Neural progenitor cell (in vitro differentiated cells): ENCODE measurements at regions not wholly inside any gene's neighbourhood (a gene's known extent, or its start where the extent isn't known, plus 50 kb on each side); places are given as distances from the start of the nearest gene placed in this dataset.

ENCODE experiments used
- DNase-seq: peaks from one replicate; pipeline ENCODE4 v3.0.0-alpha.2; 2016; ENCODE audit warnings: low spot score
- H2AFZ ChIP-seq: fragments of 200-600 bp; sonication (generic); replicated peaks from 2 replicates; pipeline ENCODE4 v1.6.1; 2016; ENCODE audit warnings: antibody characterized with exemption
- H3F3A ChIP-seq: fragments of 200-600 bp; sonication (generic); 2 replicates; pipeline ENCODE4 v1.6.1; 2016; ENCODE audit warnings: antibody characterized with exemption, low read depth
- H3K27ac ChIP-seq: fragments of 200-600 bp; sonication (generic); 2 replicates; pipeline ENCODE4 v1.5.1; 2016; ENCODE audit warnings: mild to moderate bottlenecking
- H3K27me3 ChIP-seq: fragments of 200-600 bp; sonication (generic); 2 replicates; pipeline ENCODE4 v1.6.1; 2016; ENCODE audit warnings: mild to moderate bottlenecking, moderate library complexity
- H3K36me3 ChIP-seq: fragments of 200-600 bp; sonication (generic); 2 replicates; pipeline ENCODE4 v1.5.1; 2016
- H3K4me1 ChIP-seq: fragments of 200-600 bp; sonication (generic); 2 replicates; pipeline ENCODE4 v1.6.1; 2016; ENCODE audit warnings: mixed run types
- H3K4me2 ChIP-seq: fragments of 200-600 bp; sonication (generic); 2 replicates; pipeline ENCODE4 v1.6.1; 2016
- H3K4me3 ChIP-seq: fragments of 200-600 bp; sonication (generic); 2 replicates; pipeline ENCODE4 v1.5.1; 2016
- H3K79me2 ChIP-seq: fragments of 200-600 bp; sonication (generic); 2 replicates; pipeline ENCODE4 v1.6.1; 2016; ENCODE audit warnings: low read depth
- H3K9ac ChIP-seq: fragments of 200-600 bp; sonication (generic); 2 replicates; pipeline ENCODE4 v1.6.1; 2016
- H3K9me3 ChIP-seq: fragments of 200-600 bp; sonication (generic); 2 replicates; pipeline ENCODE4 v1.5.1; 2016; ENCODE audit warnings: low read depth
- H4K20me1 ChIP-seq: fragments of 200-600 bp; sonication (generic); 2 replicates; pipeline ENCODE4 v1.6.1; 2016; ENCODE audit warnings: low read depth
- H3K27ac Mint-ChIP-seq: 3 replicates; pipeline ENCODE4 v1.8.0; 2021; ENCODE audit warnings: mixed read lengths
- H3K27me3 Mint-ChIP-seq: 2 replicates; pipeline ENCODE4 v1.8.0; 2022; ENCODE audit warnings: low read depth, mild to moderate bottlenecking, inconsistent platforms, moderate library complexity, mixed read lengths; ENCODE audit not compliant: insufficient read depth
- H3K36me3 Mint-ChIP-seq: 3 replicates; pipeline ENCODE4 v1.8.0; 2021; ENCODE audit warnings: mixed read lengths
- H3K4me1 Mint-ChIP-seq: 3 replicates; pipeline ENCODE4 v1.8.0; 2021; ENCODE audit warnings: mixed read lengths
- H3K4me3 Mint-ChIP-seq: 3 replicates; pipeline ENCODE4 v1.8.0; 2021; ENCODE audit warnings: mild to moderate bottlenecking, moderate library complexity, mixed read lengths
- H3K9me3 Mint-ChIP-seq: 3 replicates; pipeline ENCODE4 v1.8.0; 2020; ENCODE audit warnings: mixed read lengths
- EZH2 ChIP-seq: fragments of 200-600 bp; sonication (generic); IDR thresholded peaks from 2 replicates; pipeline ENCODE4 v1.6.1; 2017; ENCODE audit warnings: antibody characterized with exemption, mild to moderate bottlenecking, moderate library complexity
- EZH2phosphoT487 ChIP-seq: fragments of 200-600 bp; sonication (generic); IDR thresholded peaks from 2 replicates; pipeline ENCODE4 v1.6.1; 2017; ENCODE audit warnings: antibody characterized with exemption
- TF ChIP-seq, protein P1 (sequence below): fragments of 200-600 bp; sonication (generic); IDR thresholded peaks from 2 replicates; pipeline ENCODE4 v1.5.1; 2017; ENCODE audit warnings: antibody characterized with exemption, mild to moderate bottlenecking

DNA sequence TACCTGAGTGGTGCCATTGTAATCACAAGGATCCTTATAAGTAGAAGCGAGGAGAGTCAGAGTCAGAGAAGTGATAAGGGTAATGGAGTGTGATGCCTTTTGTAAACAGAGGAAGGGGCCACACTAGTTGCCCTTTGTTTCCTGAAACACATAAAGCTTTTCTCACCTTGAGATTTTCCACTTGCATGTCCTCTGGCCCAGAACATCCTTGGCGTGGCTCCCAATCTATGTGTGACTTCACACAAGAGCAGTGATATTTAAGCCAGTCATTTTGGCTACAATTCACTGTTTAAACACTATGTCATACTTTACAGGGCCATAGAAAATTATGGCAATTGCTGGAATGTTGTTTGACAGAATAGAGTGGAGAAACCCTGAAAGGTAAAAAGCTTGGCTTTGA, 121.2 kb upstream of the BTN3A2 start:
- Histone ChIP-seq H3K4me2 (no peak overlapping the region), H3K4me1 (peaks cover 7% of the 10 kb centered on the region), H3F3A (peaks cover 24% of the 10 kb centered on the region), H3K4me3 (no peak overlapping the region), H3K36me3 (no peaks in the 10 kb centered on the region), H4K20me1 (no peaks in the 10 kb centered on the region), H3K9me3 (no peaks in the 10 kb centered on the region), H3K79me2 (no peaks in the 10 kb centered on the region), H3K27me3 (no peaks in the 10 kb centered on the region), H3K9ac (no peak overlapping the region), H3K27ac (no peak overlapping the region), H2AFZ (no peak overlapping the region)
- peaks cover 2% of the 10 kb centered on the region for H3K27me3 Mint-ChIP-seq
- H3K27ac Mint-ChIP-seq: no peak overlapping the region
- TF ChIP-seq, protein P1, sequence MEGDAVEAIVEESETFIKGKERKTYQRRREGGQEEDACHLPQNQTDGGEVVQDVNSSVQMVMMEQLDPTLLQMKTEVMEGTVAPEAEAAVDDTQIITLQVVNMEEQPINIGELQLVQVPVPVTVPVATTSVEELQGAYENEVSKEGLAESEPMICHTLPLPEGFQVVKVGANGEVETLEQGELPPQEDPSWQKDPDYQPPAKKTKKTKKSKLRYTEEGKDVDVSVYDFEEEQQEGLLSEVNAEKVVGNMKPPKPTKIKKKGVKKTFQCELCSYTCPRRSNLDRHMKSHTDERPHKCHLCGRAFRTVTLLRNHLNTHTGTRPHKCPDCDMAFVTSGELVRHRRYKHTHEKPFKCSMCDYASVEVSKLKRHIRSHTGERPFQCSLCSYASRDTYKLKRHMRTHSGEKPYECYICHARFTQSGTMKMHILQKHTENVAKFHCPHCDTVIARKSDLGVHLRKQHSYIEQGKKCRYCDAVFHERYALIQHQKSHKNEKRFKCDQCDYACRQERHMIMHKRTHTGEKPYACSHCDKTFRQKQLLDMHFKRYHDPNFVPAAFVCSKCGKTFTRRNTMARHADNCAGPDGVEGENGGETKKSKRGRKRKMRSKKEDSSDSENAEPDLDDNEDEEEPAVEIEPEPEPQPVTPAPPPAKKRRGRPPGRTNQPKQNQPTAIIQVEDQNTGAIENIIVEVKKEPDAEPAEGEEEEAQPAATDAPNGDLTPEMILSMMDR: no peak
- no peak for TF ChIP-seq EZH2phosphoT487
- H3K4me1 Mint-ChIP-seq: peaks cover 7% of the 10 kb centered on the region
- no peak overlapping the region for H3K4me3 Mint-ChIP-seq
- DNase-seq: no peak
- peaks cover 2% of the 10 kb centered on the region for H3K36me3 Mint-ChIP-seq
- peaks cover 15% of the 10 kb centered on the region for H3K9me3 Mint-ChIP-seq

DNA sequence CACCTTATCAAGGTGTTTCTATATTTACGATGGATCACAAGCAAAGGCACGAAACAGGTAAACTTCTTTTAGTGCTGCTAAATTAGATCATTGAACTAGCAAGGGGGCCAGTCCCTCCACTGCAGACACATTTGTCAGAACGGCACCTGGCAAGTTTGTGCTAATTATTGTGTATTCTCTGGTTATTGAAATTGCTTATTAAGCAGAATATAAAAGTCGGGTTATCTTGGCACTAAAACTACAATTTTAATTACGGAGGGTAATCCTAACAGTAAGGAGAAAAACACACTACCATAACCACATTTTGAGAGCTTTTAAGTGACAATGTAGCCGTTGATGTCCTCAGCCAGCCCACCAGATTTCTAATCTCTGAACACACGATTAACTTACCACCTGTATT, 118.9 kb upstream of the BTN3A2 start:
- H3K27me3 ChIP-seq: no peaks in the 10 kb centered on the region
- peaks cover 12% of the 10 kb centered on the region for H3K9me3 Mint-ChIP-seq
- H3K27ac Mint-ChIP-seq: no peak overlapping the region
- peaks cover 10% of the 10 kb centered on the region for H3K4me1 ChIP-seq
- peaks cover 33% of the 10 kb centered on the region for H3F3A ChIP-seq
- peaks cover 2% of the 10 kb centered on the region for H3K36me3 Mint-ChIP-seq
- H3K4me1 Mint-ChIP-seq: peaks cover 13% of the 10 kb centered on the region
- H3K36me3 ChIP-seq: no peaks in the 10 kb centered on the region
- DNase-seq: no peak
- H3K27me3 Mint-ChIP-seq: peaks cover 5% of the 10 kb centered on the region
- H3K9me3 ChIP-seq: no peaks in the 10 kb centered on the region
- H4K20me1 ChIP-seq: no peaks in the 10 kb centered on the region
- no peak overlapping the region for H3K27ac ChIP-seq
- H3K4me2 ChIP-seq: no peak overlapping the region
- peaks cover 2% of the 10 kb centered on the region for H3K79me2 ChIP-seq
- H3K9ac ChIP-seq: no peak overlapping the region
- TF ChIP-seq EZH2 (no peak), EZH2phosphoT487 (no peak)
- TF ChIP-seq, protein P1: no peak
- H2AFZ ChIP-seq: no peak overlapping the region
- no peak overlapping the region for H3K4me3 Mint-ChIP-seq
- no peak overlapping the region for H3K4me3 ChIP-seq

DNA sequence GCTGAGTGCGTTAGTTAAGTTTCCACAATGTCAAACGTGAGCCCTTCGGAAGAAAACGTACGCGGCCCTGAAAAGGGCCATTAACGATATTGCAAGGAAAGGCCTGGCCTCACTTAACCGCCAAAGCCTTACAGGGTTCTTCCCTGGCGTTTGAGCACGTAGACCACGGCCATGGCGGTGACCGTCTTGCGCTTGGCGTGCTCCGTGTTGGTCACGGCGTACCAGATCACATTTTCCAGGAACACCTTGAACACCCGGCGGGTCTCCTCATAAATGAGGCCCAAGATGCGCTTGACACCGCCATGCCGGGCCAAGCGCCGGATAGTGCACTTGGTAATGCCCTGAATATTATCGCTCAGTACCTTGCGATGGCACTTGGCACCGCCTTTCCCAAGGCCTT, 118.4 kb upstream of the BTN3A2 start:
- H3K79me2 ChIP-seq: peaks cover 7% of the 10 kb centered on the region
- H3K27ac ChIP-seq: no peak overlapping the region
- peaks cover under 1% of the 10 kb centered on the region for H4K20me1 ChIP-seq
- no peak overlapping the region for H3K4me3 ChIP-seq
- H3K4me2 ChIP-seq: no peak overlapping the region
- Mint-ChIP-seq H3K27ac (no peak overlapping the region), H3K9me3 (peaks cover 9% of the 10 kb centered on the region), H3K27me3 (peaks cover 5% of the 10 kb centered on the region), H3K4me1 (peaks cover 13% of the 10 kb centered on the region), H3K4me3 (no peak overlapping the region), H3K36me3 (peaks cover 2% of the 10 kb centered on the region)
- no peak for DNase-seq
- no peak overlapping the region for H3K9ac ChIP-seq
- no peak for TF ChIP-seq EZH2phosphoT487
- no peak for TF ChIP-seq EZH2
- TF ChIP-seq, protein P1: no peak
- no peak overlapping the region for H2AFZ ChIP-seq
- peaks cover 35% of the 10 kb centered on the region for H3F3A ChIP-seq
- no peaks in the 10 kb centered on the region for H3K36me3 ChIP-seq
- H3K4me1 ChIP-seq: peaks cover 10% of the 10 kb centered on the region
- no peaks in the 10 kb centered on the region for H3K9me3 ChIP-seq
- H3K27me3 ChIP-seq: no peaks in the 10 kb centered on the region

DNA sequence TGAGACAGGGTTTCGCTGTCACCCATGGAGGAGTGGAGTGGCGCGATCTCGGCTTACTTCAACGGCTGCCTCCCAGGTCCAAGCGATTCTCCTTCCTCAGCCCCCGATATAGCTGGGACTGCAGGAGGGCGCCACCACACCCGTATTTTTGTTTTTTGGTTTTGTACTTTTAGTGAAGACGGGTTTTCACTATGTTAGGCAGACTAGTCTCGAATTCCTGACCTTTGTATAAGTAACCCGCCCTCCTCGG, 115.4 kb upstream of the BTN3A2 start:
- DNase-seq: no peak
- Histone ChIP-seq H3K4me2 (peak overlapping the region; percentile 76), H3K36me3 (no peaks in the 10 kb centered on the region), H3K27ac (peak overlapping the region; percentile 93), H3K9me3 (no peaks in the 10 kb centered on the region), H3K9ac (peak overlapping the region; percentile 9), H3K4me3 (peak overlapping the region; percentile 91), H3K79me2 (peaks cover 36% of the 10 kb centered on the region), H3F3A (peaks cover 58% of the 10 kb centered on the region), H3K4me1 (peaks cover 3% of the 10 kb centered on the region), H4K20me1 (peaks cover 22% of the 10 kb centered on the region), H3K27me3 (no peaks in the 10 kb centered on the region), H2AFZ (no peak overlapping the region)
- peaks cover 5% of the 10 kb centered on the region for H3K27me3 Mint-ChIP-seq
- peak overlapping the region; percentile 94 for H3K4me3 Mint-ChIP-seq
- peaks cover 20% of the 10 kb centered on the region for H3K4me1 Mint-ChIP-seq
- H3K9me3 Mint-ChIP-seq: peaks cover 4% of the 10 kb centered on the region
- peak overlapping the region; percentile 98 for H3K27ac Mint-ChIP-seq
- peaks cover 2% of the 10 kb centered on the region for H3K36me3 Mint-ChIP-seq
- TF ChIP-seq EZH2 (no peak), EZH2phosphoT487 (no peak)
- TF ChIP-seq, protein P1: no peak
